Trophoblast cell (in vitro differentiated cells and primary cell): ENCODE measurements at regions not wholly inside any gene's neighbourhood (a gene's known extent, or its start where the extent isn't known, plus 50 kb on each side); places are given as distances from the start of the nearest gene placed in this dataset.

Source experiments
- DNase-seq, 2 donors: peaks; one replicate each; pipeline ENCODE4 v3.0.0-alpha.2; 2016
- H2AFZ ChIP-seq: 2 replicates; pipeline ENCODE4 v1.6.1; 2013; ENCODE audit warnings: low read length, moderate library complexity, mild to moderate bottlenecking; ENCODE audit not compliant: insufficient read depth, poor library complexity
- H2AK5ac ChIP-seq: 2 replicates; pipeline ENCODE4 v1.6.1; 2013; ENCODE audit warnings: mild to moderate bottlenecking, low read length
- H2BK120ac ChIP-seq: 2 replicates; pipeline ENCODE4 v1.6.1; 2013; ENCODE audit warnings: low read length, mild to moderate bottlenecking, moderate library complexity; ENCODE audit not compliant: insufficient read depth, poor library complexity
- H2BK12ac ChIP-seq: 2 replicates; pipeline ENCODE4 v1.6.1; 2013; ENCODE audit warnings: mild to moderate bottlenecking, low read length, moderate library complexity
- H2BK5ac ChIP-seq: 2 replicates; pipeline ENCODE4 v1.6.1; 2013; ENCODE audit warnings: low read length, low read depth, moderate library complexity, mild to moderate bottlenecking; ENCODE audit not compliant: poor library complexity
- H3K14ac ChIP-seq: 2 replicates; pipeline ENCODE4 v1.6.1; 2013; ENCODE audit warnings: mild to moderate bottlenecking, low read length
- H3K18ac ChIP-seq: 2 replicates; pipeline ENCODE4 v1.6.1; 2013; ENCODE audit warnings: mild to moderate bottlenecking, low read length
- H3K23ac ChIP-seq: 2 replicates; pipeline ENCODE4 v1.6.1; 2013; ENCODE audit warnings: low read length
- H3K27ac ChIP-seq: 2 replicates; pipeline ENCODE4 v1.5.1; 2013; ENCODE audit warnings: low read depth, mild to moderate bottlenecking, inconsistent platforms, low read length, moderate library complexity
- H3K27me3 ChIP-seq: 2 replicates; pipeline ENCODE4 v1.6.1; 2013; ENCODE audit warnings: inconsistent platforms, mild to moderate bottlenecking, low read length, moderate library complexity; ENCODE audit not compliant: insufficient read depth
- H3K36me3 ChIP-seq, 2 experiments: 1 replicate in 1 of 2; 2 replicates in 1 of 2; pipeline ENCODE4 v1.6.1; 2013; ENCODE audit warnings: low read length in 2 of 2, mild to moderate bottlenecking in 2 of 2, moderate library complexity in 1 of 2; ENCODE audit not compliant: insufficient read depth in 2 of 2, control insufficient read depth in 1 of 2
- H3K4ac ChIP-seq: 2 replicates; pipeline ENCODE4 v1.6.1; 2013; ENCODE audit warnings: low read depth, mild to moderate bottlenecking, low read length, moderate library complexity
- H3K4me1 ChIP-seq, 2 experiments: 1 replicate in 1 of 2; 2 replicates in 1 of 2; pipeline ENCODE4 v1.6.1; 2013; ENCODE audit warnings: low read length in 2 of 2, mild to moderate bottlenecking in 2 of 2, moderate library complexity in 1 of 2; ENCODE audit not compliant: insufficient read depth in 2 of 2, control insufficient read depth in 1 of 2
- H3K4me2 ChIP-seq: 2 replicates; pipeline ENCODE4 v1.6.1; 2013; ENCODE audit warnings: inconsistent platforms, mild to moderate bottlenecking, low read length, moderate library complexity
- H3K4me3 ChIP-seq: 2 replicates; pipeline ENCODE4 v1.5.1; 2013; ENCODE audit warnings: mild to moderate bottlenecking, low read depth, low read length, inconsistent platforms
- H3K79me1 ChIP-seq: one replicate; pipeline ENCODE4 v1.6.1; 2013; ENCODE audit warnings: low read length
- H3K79me2 ChIP-seq: 2 replicates; pipeline ENCODE4 v1.6.1; 2013; ENCODE audit warnings: low read length, mild to moderate bottlenecking; ENCODE audit not compliant: control insufficient read depth, insufficient read depth, poor library complexity
- H3K9ac ChIP-seq: 2 replicates; pipeline ENCODE4 v1.6.1; 2013; ENCODE audit warnings: mild to moderate bottlenecking, low read length
- H3K9me3 ChIP-seq: 2 replicates; pipeline ENCODE4 v1.6.1; 2013; ENCODE audit warnings: low read depth, mild to moderate bottlenecking, control low read depth, inconsistent platforms, low read length; ENCODE audit not compliant: insufficient read depth
- H4K12ac ChIP-seq: 2 replicates; pipeline ENCODE4 v1.6.1; 2013; ENCODE audit warnings: low read depth, mild to moderate bottlenecking, low read length, moderate library complexity
- H4K8ac ChIP-seq: 2 replicates; pipeline ENCODE4 v1.6.1; 2013; ENCODE audit warnings: low read depth, mild to moderate bottlenecking, low read length, moderate library complexity
- H4K91ac ChIP-seq: one replicate; pipeline ENCODE4 v1.6.1; 2013; ENCODE audit warnings: low read depth, mild to moderate bottlenecking, low read length, moderate library complexity
- WGBS: extraction: QIAGEN DNeasy Blood & Tissue Kit; methylation state at CpG from one replicate; pipeline ENCODE4 v1.1.7; 2013; ENCODE audit warnings: missing lambda C conversion rate; ENCODE audit not compliant: insufficient read length, insufficient coverage; ENCODE audit errors: extremely low coverage; 5-methylcytosine and 5-hydroxymethylcytosine counted together

DNA sequence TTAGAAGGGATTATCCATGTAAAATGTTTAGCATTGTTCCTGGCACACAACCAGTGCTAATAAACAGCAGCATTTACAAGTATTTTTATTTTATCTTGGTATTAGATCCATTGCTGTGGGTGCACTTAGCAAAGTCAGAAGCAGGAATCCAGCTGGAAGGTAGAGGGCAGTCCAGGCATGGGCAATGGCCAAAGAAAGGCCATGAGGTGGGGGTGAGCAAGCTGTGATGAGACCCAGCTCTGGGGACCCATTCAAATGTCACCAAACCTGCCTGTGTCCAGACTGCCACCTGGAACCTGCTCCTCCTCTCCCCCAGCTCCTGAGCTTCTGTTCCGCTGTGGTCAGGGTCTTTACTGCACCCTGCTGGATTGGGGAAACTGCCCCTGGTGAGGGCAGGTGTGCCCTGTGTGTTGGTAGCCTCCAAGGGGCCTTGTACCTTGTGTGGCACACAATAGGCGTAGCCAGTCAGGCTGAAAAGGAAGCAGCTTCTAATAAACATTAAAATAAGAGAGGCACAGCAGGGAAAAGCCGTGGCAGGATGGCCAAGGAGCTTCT lies 118.0 kb upstream of the CRHR1 start:
- no peaks in the 10 kb centered on the region for H3K79me1 ChIP-seq
- H3K14ac ChIP-seq: no peak overlapping the region
- H3K4me2 ChIP-seq: no peak overlapping the region
- no peak overlapping the region for H2BK5ac ChIP-seq
- H2AFZ ChIP-seq: no peak overlapping the region
- no peaks in the 10 kb centered on the region for H3K9me3 ChIP-seq
- no peak overlapping the region for H3K9ac ChIP-seq
- no peaks in the 10 kb centered on the region for H3K4me1 ChIP-seq
- no peak for DNase-seq
- H4K91ac ChIP-seq: no peak overlapping the region
- H3K27me3 ChIP-seq: no peaks in the 10 kb centered on the region
- no peak overlapping the region for H2BK120ac ChIP-seq
- no peak overlapping the region for H4K12ac ChIP-seq
- WGBS: no CpG with 5 or more reads among the region's 3 CpGs
- no peak overlapping the region for H3K27ac ChIP-seq
- H3K18ac ChIP-seq: no peak overlapping the region
- no peak overlapping the region for H3K4ac ChIP-seq
- H3K36me3 ChIP-seq: no peaks in the 10 kb centered on the region
- no peak overlapping the region for H3K23ac ChIP-seq
- H2AK5ac ChIP-seq: no peak overlapping the region
- H4K8ac ChIP-seq: no peak overlapping the region
- no peak overlapping the region for H3K4me3 ChIP-seq
- no peaks in the 10 kb centered on the region for H3K79me2 ChIP-seq
- no peak overlapping the region for H2BK12ac ChIP-seq

DNA sequence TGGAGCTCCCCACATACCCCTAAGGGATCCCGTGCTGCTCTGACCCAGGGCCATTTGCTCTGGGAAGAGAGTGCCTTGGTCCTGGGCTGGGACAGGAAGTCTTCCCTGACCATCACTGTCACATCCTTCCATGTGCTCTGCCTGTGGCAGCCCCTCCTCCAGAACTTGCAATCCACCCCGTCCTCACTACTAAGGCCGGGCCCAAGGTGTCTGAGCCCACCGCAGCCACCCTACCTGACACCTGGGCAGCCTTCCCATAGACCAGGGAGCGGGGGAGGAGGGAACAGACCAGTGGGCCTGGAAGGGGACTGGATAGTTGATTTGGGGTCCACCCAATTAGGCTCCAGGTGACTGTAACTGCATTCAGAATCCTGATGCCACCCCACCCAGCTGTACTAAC lies 117.5 kb upstream of the CRHR1 start:
- WGBS: no CpG with 5 or more reads among the region's 5 CpGs
- peaks cover 2% of the 10 kb centered on the region for H3K9me3 ChIP-seq
- no peak overlapping the region for H3K23ac ChIP-seq
- no peak overlapping the region for H3K18ac ChIP-seq
- no peak overlapping the region for H3K27ac ChIP-seq
- no peaks in the 10 kb centered on the region for H3K36me3 ChIP-seq
- H3K9ac ChIP-seq: no peak overlapping the region
- H3K27me3 ChIP-seq: no peaks in the 10 kb centered on the region
- H3K4ac ChIP-seq: no peak overlapping the region
- H3K14ac ChIP-seq: no peak overlapping the region
- H4K8ac ChIP-seq: no peak overlapping the region
- H3K79me1 ChIP-seq: no peaks in the 10 kb centered on the region
- H2BK12ac ChIP-seq: no peak overlapping the region
- H2AK5ac ChIP-seq: no peak overlapping the region
- no peak overlapping the region for H3K4me2 ChIP-seq
- H3K4me1 ChIP-seq: no peaks in the 10 kb centered on the region
- no peak overlapping the region for H2AFZ ChIP-seq
- H2BK120ac ChIP-seq: no peak overlapping the region
- H4K12ac ChIP-seq: no peak overlapping the region
- no peak for DNase-seq
- no peaks in the 10 kb centered on the region for H3K79me2 ChIP-seq
- no peak overlapping the region for H4K91ac ChIP-seq
- H2BK5ac ChIP-seq: no peak overlapping the region
- no peak overlapping the region for H3K4me3 ChIP-seq

DNA sequence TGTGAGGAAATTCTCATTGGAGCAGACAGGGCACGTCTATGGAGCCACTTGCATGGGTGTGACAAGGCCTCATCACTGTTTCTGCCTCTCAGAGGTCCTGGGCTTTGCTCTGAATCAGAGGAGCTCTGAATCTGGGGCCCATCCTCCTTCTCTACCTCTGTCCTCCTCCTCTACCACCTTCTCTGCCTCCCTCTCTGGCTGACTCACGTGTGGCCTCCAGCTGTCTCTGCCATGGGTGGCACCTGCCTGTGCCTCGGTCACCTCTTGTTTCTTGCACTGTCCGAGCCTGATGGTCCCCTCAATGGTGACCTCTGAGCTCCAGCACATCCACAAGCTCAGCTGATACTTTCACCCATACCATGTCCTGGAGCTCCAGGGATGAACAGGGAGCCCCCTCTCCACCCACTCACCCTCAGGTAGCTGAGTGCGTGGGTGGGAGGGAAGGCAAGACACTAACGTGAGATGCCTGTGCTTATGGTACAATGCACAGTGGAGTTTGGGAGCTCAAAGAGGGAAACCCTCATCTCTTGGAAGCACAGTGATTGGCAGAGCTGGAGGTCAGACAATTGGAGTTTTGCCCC lies 116.4 kb upstream of the CRHR1 start:
- H3K79me2 ChIP-seq: no peaks in the 10 kb centered on the region
- H3K23ac ChIP-seq: no peak overlapping the region
- no peak overlapping the region for H3K14ac ChIP-seq
- no peak overlapping the region for H4K8ac ChIP-seq
- no peak overlapping the region for H4K91ac ChIP-seq
- no peak overlapping the region for H2BK5ac ChIP-seq
- no peak for DNase-seq
- H3K79me1 ChIP-seq: no peaks in the 10 kb centered on the region
- WGBS: no CpG with 5 or more reads among the region's 6 CpGs
- no peak overlapping the region for H4K12ac ChIP-seq
- H3K4ac ChIP-seq: no peak overlapping the region
- no peak overlapping the region for H2BK12ac ChIP-seq
- H3K9ac ChIP-seq: no peak overlapping the region
- H3K27ac ChIP-seq: no peak overlapping the region
- H3K18ac ChIP-seq: no peak overlapping the region
- H3K4me3 ChIP-seq: no peak overlapping the region
- peaks cover 2% of the 10 kb centered on the region for H3K9me3 ChIP-seq
- H3K4me2 ChIP-seq: no peak overlapping the region
- H3K4me1 ChIP-seq: no peaks in the 10 kb centered on the region
- no peak overlapping the region for H2AFZ ChIP-seq
- no peaks in the 10 kb centered on the region for H3K36me3 ChIP-seq
- no peak overlapping the region for H2BK120ac ChIP-seq
- no peak overlapping the region for H2AK5ac ChIP-seq
- no peaks in the 10 kb centered on the region for H3K27me3 ChIP-seq

DNA sequence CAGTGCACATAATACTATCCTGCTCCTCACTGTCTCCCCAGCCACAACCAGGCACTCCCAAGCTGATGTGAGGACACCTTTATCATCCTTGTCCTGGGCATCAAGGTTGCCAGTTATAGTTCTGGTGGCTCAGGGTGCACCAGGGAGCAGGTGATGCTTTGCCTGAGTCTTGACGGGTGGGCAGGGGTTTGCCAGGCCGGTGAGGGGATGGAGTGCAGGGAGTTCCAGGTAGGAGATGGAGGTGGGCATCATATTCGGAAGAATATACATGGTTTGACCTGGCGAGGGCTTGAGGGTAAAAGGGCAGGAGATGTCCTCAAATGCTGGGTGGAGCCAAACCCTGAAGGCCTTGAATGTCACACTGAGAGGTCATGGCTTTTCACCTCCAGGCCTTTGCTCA lies 115.8 kb upstream of the CRHR1 start:
- no peak overlapping the region for H3K27ac ChIP-seq
- H2BK5ac ChIP-seq: no peak overlapping the region
- H2BK12ac ChIP-seq: no peak overlapping the region
- H4K8ac ChIP-seq: no peak overlapping the region
- H3K79me2 ChIP-seq: no peaks in the 10 kb centered on the region
- H3K4me3 ChIP-seq: no peak overlapping the region
- no peak for DNase-seq
- no peaks in the 10 kb centered on the region for H3K4me1 ChIP-seq
- no peaks in the 10 kb centered on the region for H3K79me1 ChIP-seq
- H3K4ac ChIP-seq: no peak overlapping the region
- H3K9me3 ChIP-seq: peaks cover 2% of the 10 kb centered on the region
- H3K18ac ChIP-seq: no peak overlapping the region
- H3K23ac ChIP-seq: no peak overlapping the region
- no peaks in the 10 kb centered on the region for H3K36me3 ChIP-seq
- no peak overlapping the region for H2BK120ac ChIP-seq
- WGBS: no CpG with 5 or more reads among the region's 4 CpGs
- no peak overlapping the region for H3K14ac ChIP-seq
- no peak overlapping the region for H4K91ac ChIP-seq
- H4K12ac ChIP-seq: no peak overlapping the region
- no peak overlapping the region for H2AK5ac ChIP-seq
- H3K27me3 ChIP-seq: no peaks in the 10 kb centered on the region
- no peak overlapping the region for H2AFZ ChIP-seq
- H3K4me2 ChIP-seq: no peak overlapping the region
- no peak overlapping the region for H3K9ac ChIP-seq
